ENCODE measurements at regions not wholly inside any gene's neighbourhood (a gene's known extent, or its start where the extent isn't known, plus 50 kb on each side); places are given as distances from the start of the nearest gene placed in this dataset.
"Not testable (repeated sequence)": the region's sequence is repeated elsewhere in the genome, so short reads cannot be mapped to it uniquely, and the experiment has no call there.

GRCh38 chr5:138647261-138647788 is 72.1 kb upstream of the HSPA9 start:
- no peak for DNase-seq

GRCh38 chr5:138646671-138647070 is 71.5 kb upstream of the HSPA9 start:
- no peak for DNase-seq

- DNase-seq: no peak
These were observed 70.8 kb upstream of the HSPA9 start for GRCh38 chr5:138645778-138646575.

- no peak for DNase-seq
These were observed 68.0 kb upstream of the HSPA9 start for GRCh38 chr5:138643040-138643791.

- peak; percentile 80 for DNase-seq
These were observed 66.5 kb upstream of the HSPA9 start for GRCh38 chr5:138641547-138642298.

- no peak for DNase-seq
These were observed 65.5 kb upstream of the HSPA9 start for GRCh38 chr5:138640646-138641254.

GRCh38 chr5:138640138-138640537 is 64.9 kb upstream of the HSPA9 start:
- DNase-seq: no peak

GRCh38 chr5:138639326-138639725 is 64.1 kb upstream of the HSPA9 start:
- peak; percentile 68 for DNase-seq

- no peak for DNase-seq
These were observed 62.1 kb upstream of the HSPA9 start for GRCh38 chr5:138637256-138637655.

GRCh38 chr5:138636398-138636944 is 61.3 kb upstream of the HSPA9 start:
- no peak for DNase-seq

GRCh38 chr5:138635708-138636107 is 60.5 kb upstream of the HSPA9 start:
- no peak for DNase-seq

GRCh38 chr5:138635265-138635664 is 60.1 kb upstream of the HSPA9 start:
- DNase-seq: no peak

- not testable (repeated sequence) for DNase-seq
These were observed 59.6 kb upstream of the HSPA9 start for GRCh38 chr5:138634804-138635203.

- DNase-seq: no peak
These were observed 57.8 kb upstream of the HSPA9 start for GRCh38 chr5:138632900-138633489.

GRCh38 chr5:138631096-138631928 is 56.1 kb upstream of the HSPA9 start:
- DNase-seq: no peak

GRCh38 chr5:138629392-138629791 is 54.2 kb upstream of the HSPA9 start:
- DNase-seq: no peak

- no peak for DNase-seq
These were observed 51.2 kb upstream of the HSPA9 start for GRCh38 chr5:138626333-138626944.

- DNase-seq: no peak
These were observed 49.9 kb upstream of the HSPA9 start for GRCh38 chr5:138625134-138625533.
